CD14-positive monocyte (primary cell): ENCODE measurements at regions not wholly inside any gene's neighbourhood (a gene's known extent, or its start where the extent isn't known, plus 50 kb on each side); places are given as distances from the start of the nearest gene placed in this dataset.

ENCODE experiments used
- DNase-seq, 3 donors: peaks; one replicate each; pipeline ENCODE4 v3.0.0-alpha.2; 2011 to 2022
- H2AFZ ChIP-seq: 2 replicates; pipeline ENCODE4 v1.6.0; 2012; ENCODE audit warnings: mild to moderate bottlenecking, low read depth, low read length, inconsistent platforms; ENCODE audit not compliant: insufficient read depth, poor library complexity, severe bottlenecking
- H3K27ac ChIP-seq, 2 donors: 1 replicate in 1 of 2; 2 replicates in 1 of 2; pipeline ENCODE4 v1.5.1; 2012 to 2013; ENCODE audit warnings: low read length in 2 of 2, control low read depth in 1 of 2, inconsistent platforms in 1 of 2, low read depth in 1 of 2, mild to moderate bottlenecking in 1 of 2
- H3K27me3 ChIP-seq, 2 donors: one replicate each; pipeline versions ENCODE4 v1.6.0 to v1.6.1; 2011 to 2013; ENCODE audit warnings: low read length in 2 of 2; ENCODE audit not compliant: control insufficient read depth in 2 of 2, insufficient read depth in 2 of 2
- H3K36me3 ChIP-seq, 2 donors: replicated peaks in 1 of 2; 1 replicate in 1 of 2; 2 replicates in 1 of 2; pipeline versions ENCODE4 v1.5.1 to v1.6.1; 2012 to 2013; ENCODE audit warnings: low read length in 2 of 2, control low read depth in 1 of 2, inconsistent platforms in 1 of 2, mild to moderate bottlenecking in 1 of 2; ENCODE audit not compliant: insufficient read depth in 2 of 2, control insufficient read depth in 1 of 2
- H3K4me1 ChIP-seq, 2 donors: 1 replicate in 1 of 2; 2 replicates in 1 of 2; pipeline versions ENCODE4 v1.5.1 to v1.6.1; 2012 to 2013; ENCODE audit warnings: low read length in 2 of 2, control low read depth in 1 of 2, inconsistent platforms in 1 of 2, mild to moderate bottlenecking in 1 of 2, moderate library complexity in 1 of 2; ENCODE audit not compliant: insufficient read depth in 2 of 2, control insufficient read depth in 1 of 2
- H3K4me2 ChIP-seq: replicated peaks from 2 replicates; pipeline ENCODE3; 2012; ENCODE audit warnings: low read length, moderate library complexity, mild to moderate bottlenecking; ENCODE audit not compliant: poor library complexity, severe bottlenecking; ENCODE audit errors: extremely low read depth
- H3K4me3 ChIP-seq, 3 experiments: fragments of 200-600 bp in 1 of 3; sonication (generic) in 1 of 3; replicated peaks in 1 of 3; 1 replicate in 2 of 3; 2 replicates in 1 of 3; pipeline ENCODE4 v1.5.1; 2011 to 2013; ENCODE audit warnings: low read length in 3 of 3, mild to moderate bottlenecking in 3 of 3, control low read depth in 2 of 3, low read depth in 2 of 3, inconsistent platforms in 1 of 3, moderate library complexity in 1 of 3
- H3K79me2 ChIP-seq: 2 replicates; pipeline ENCODE4 v1.6.0; 2012; ENCODE audit warnings: mild to moderate bottlenecking, control low read depth, inconsistent platforms, low read length, moderate library complexity; ENCODE audit not compliant: insufficient read depth
- H3K9ac ChIP-seq: 2 replicates; pipeline ENCODE4 v1.6.0; 2017; ENCODE audit warnings: low read length, mild to moderate bottlenecking; ENCODE audit not compliant: insufficient read depth, poor library complexity, severe bottlenecking
- H3K9me3 ChIP-seq, 2 donors: replicated peaks in 1 of 2; 1 replicate in 1 of 2; 2 replicates in 1 of 2; pipeline versions ENCODE4 v1.5.1 to v1.6.1; 2012 to 2013; ENCODE audit warnings: low read length in 2 of 2, control low read depth in 1 of 2; ENCODE audit not compliant: control insufficient read depth in 1 of 2, insufficient read depth in 1 of 2
- H4K20me1 ChIP-seq: 2 replicates; pipeline ENCODE4 v1.6.0; 2012; ENCODE audit warnings: mild to moderate bottlenecking, low read length, control low read depth, moderate library complexity; ENCODE audit not compliant: insufficient read depth
- H3K27ac Mint-ChIP-seq, 7 donors: one replicate each; pipeline ENCODE4 v1.8.0; 2020; ENCODE audit warnings: mild to moderate bottlenecking in 7 of 7, mixed read lengths in 7 of 7, moderate library complexity in 6 of 7, inconsistent platforms in 2 of 7
- H3K27me3 Mint-ChIP-seq, 3 donors: one replicate each; pipeline ENCODE4 v1.8.0; 2021 to 2022; ENCODE audit warnings: low read depth in 3 of 3, mild to moderate bottlenecking in 3 of 3, mixed read lengths in 3 of 3, moderate library complexity in 3 of 3, inconsistent platforms in 1 of 3
- H3K36me3 Mint-ChIP-seq, 2 donors: one replicate each; pipeline ENCODE4 v1.8.0; 2020; ENCODE audit warnings: mixed read lengths in 2 of 2, inconsistent platforms in 1 of 2, mild to moderate bottlenecking in 1 of 2
- H3K4me1 Mint-ChIP-seq: one replicate; pipeline ENCODE4 v1.8.0; 2020; ENCODE audit warnings: mild to moderate bottlenecking, mixed read lengths
- H3K4me3 Mint-ChIP-seq, 2 donors: one replicate each; pipeline ENCODE4 v1.8.0; 2020; ENCODE audit warnings: mild to moderate bottlenecking in 2 of 2, mixed read lengths in 2 of 2, moderate library complexity in 1 of 2
- H3K9me3 Mint-ChIP-seq, 7 donors: one replicate each; pipeline ENCODE4 v1.8.0; 2020 to 2022; ENCODE audit warnings: mixed read lengths in 7 of 7, mild to moderate bottlenecking in 6 of 7, moderate library complexity in 6 of 7, inconsistent platforms in 2 of 7
- WGBS: methylation state at CpG from one replicate; pipeline ENCODE4 v1.1.5; 2013; ENCODE audit warnings: missing lambda C conversion rate; ENCODE audit not compliant: insufficient coverage; 5-methylcytosine and 5-hydroxymethylcytosine counted together
- intact Hi-C, 2 donors: fragments of 100-400 bp; cut with micrococcal nuclease; formaldehyde crosslinking; loops; one replicate each; pipeline versions ENCODE4 v1.15.0 to v1.15.1; 2023
- TF ChIP-seq, protein P1 (sequence below): fragments of 200-600 bp; IDR thresholded peaks from one replicate; pipeline ENCODE4 v1.8.0; 2022; ENCODE audit warnings: antibody characterized with exemption, mild to moderate bottlenecking

- intact Hi-C loops, result no loop called here
- H3K9me3 ChIP-seq, result no peaks in the 10 kb centered on the region
- no peaks in the 10 kb centered on the region for H4K20me1 ChIP-seq
- H3K27me3 ChIP-seq, result no peaks in the 10 kb centered on the region
- Mint-ChIP-seq H3K36me3 (no peaks in the 10 kb centered on the region), H3K9me3 (peaks cover 2 to 12% (median 4%) of the 10 kb centered on the region in 7 donors), H3K4me3 (peak overlapping the region; percentile 10 to 35), H3K27ac (peak overlapping the region; percentile 61 to 85 (median 69)), H3K27me3 (peaks cover 1 to 10% (median 3%) of the 10 kb centered on the region in 3 donors), H3K4me1 (peaks cover 41% of the 10 kb centered on the region)
- no peak overlapping the region for H3K9ac ChIP-seq
- no peaks in the 10 kb centered on the region for H3K36me3 ChIP-seq
- no peaks in the 10 kb centered on the region for H3K79me2 ChIP-seq
- peak; percentile 50 to 66 (median 54) for DNase-seq
- peak overlapping the region; percentile 52 to 61 for H3K27ac ChIP-seq
- H3K4me3 ChIP-seq, result no peak overlapping the region
- no CpG with 5 or more reads among the region's 12 CpGs for WGBS
- TF ChIP-seq, protein P1, sequence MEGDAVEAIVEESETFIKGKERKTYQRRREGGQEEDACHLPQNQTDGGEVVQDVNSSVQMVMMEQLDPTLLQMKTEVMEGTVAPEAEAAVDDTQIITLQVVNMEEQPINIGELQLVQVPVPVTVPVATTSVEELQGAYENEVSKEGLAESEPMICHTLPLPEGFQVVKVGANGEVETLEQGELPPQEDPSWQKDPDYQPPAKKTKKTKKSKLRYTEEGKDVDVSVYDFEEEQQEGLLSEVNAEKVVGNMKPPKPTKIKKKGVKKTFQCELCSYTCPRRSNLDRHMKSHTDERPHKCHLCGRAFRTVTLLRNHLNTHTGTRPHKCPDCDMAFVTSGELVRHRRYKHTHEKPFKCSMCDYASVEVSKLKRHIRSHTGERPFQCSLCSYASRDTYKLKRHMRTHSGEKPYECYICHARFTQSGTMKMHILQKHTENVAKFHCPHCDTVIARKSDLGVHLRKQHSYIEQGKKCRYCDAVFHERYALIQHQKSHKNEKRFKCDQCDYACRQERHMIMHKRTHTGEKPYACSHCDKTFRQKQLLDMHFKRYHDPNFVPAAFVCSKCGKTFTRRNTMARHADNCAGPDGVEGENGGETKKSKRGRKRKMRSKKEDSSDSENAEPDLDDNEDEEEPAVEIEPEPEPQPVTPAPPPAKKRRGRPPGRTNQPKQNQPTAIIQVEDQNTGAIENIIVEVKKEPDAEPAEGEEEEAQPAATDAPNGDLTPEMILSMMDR, result no peak
- peak overlapping the region; percentile 9 for H2AFZ ChIP-seq
- no peak overlapping the region for H3K4me2 ChIP-seq
- H3K4me1 ChIP-seq, result peaks cover 22 to 23% of the 10 kb centered on the region in 2 donors
Observed at GRCh38 chr2:43059183-43059897, 167.1 kb downstream of the ZFP36L2 start.

GRCh38 chr2:43058726-43059110 is 167.7 kb downstream of the ZFP36L2 start:
- H3K27ac ChIP-seq, result no peak overlapping the region
- Mint-ChIP-seq H3K4me3 (no peak overlapping the region), H3K9me3 (peaks cover 2 to 12% (median 4%) of the 10 kb centered on the region in 7 donors), H3K27me3 (peaks cover 3 to 10% (median 3%) of the 10 kb centered on the region in 3 donors), H3K4me1 (peaks cover 41% of the 10 kb centered on the region), H3K36me3 (no peaks in the 10 kb centered on the region), H3K27ac (no peak overlapping the region)
- no peaks in the 10 kb centered on the region for H3K79me2 ChIP-seq
- no peak overlapping the region for H3K4me2 ChIP-seq
- H3K36me3 ChIP-seq, result no peaks in the 10 kb centered on the region
- intact Hi-C loops, result no loop called here
- no peak overlapping the region for H2AFZ ChIP-seq
- peaks cover 22 to 23% of the 10 kb centered on the region in 2 donors for H3K4me1 ChIP-seq
- no peaks in the 10 kb centered on the region for H3K27me3 ChIP-seq
- no peaks in the 10 kb centered on the region for H4K20me1 ChIP-seq
- TF ChIP-seq, protein P1, result no peak
- H3K4me3 ChIP-seq, result no peak overlapping the region
- 83% methylated on average over 1 of the region's 3 CpGs for WGBS
- no peak for DNase-seq
- H3K9ac ChIP-seq, result no peak overlapping the region
- H3K9me3 ChIP-seq, result no peaks in the 10 kb centered on the region
